ENCODE measurements at regions not wholly inside any gene's neighbourhood (a gene's known extent, or its start where the extent isn't known, plus 50 kb on each side); places are given as distances from the start of the nearest gene placed in this dataset.
"Not testable (repeated sequence)": the region's sequence is repeated elsewhere in the genome, so short reads cannot be mapped to it uniquely, and the experiment has no call there.

DNA sequence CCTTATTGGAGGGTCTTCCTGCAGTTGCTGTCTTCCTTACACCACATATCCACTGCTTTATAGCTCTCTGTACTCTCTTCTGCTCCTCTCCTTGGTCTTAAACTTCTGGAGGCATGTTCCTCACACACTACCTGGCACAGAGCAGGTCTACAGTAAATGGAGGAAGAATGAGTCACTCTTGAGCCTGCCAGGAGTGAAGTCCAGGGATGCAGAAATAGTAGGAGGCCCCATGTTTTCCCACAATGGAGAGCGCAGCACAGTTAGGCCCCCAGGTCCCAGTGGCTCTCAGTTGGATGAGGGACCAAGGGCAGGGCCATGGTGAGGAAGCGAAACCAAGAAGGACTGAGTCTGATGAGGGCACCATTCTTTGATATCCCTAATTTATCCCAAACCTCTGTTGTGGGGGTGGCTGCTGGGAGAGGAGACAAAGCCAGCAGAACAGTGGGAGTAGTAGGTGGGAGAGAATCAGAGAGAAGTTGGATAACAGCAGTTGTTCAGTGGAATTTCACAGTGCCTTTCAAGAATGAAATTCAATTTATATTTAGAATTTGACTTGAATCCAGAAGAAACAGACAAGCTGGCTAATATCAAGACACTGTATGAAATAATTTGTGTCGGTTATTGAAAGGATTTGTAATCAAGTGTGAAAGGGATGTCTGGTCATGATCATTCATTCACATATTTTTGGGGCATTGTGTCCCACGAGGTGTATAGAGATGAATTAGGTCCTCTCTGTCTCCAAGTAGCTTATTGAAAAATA lies 187.8 kb downstream of the HIPK3 start:
- H3K36me3 Mint-ChIP-seq (ENCODE audit: low read depth) = no peaks in the 10 kb centered on the region
- H3K9me3 Mint-ChIP-seq = no peaks in the 10 kb centered on the region
- no peaks in the 10 kb centered on the region for H3K4me1 Mint-ChIP-seq (ENCODE audit: low read depth)
- intact Hi-C loops (cut with micrococcal nuclease) = no loop called here
- H3K27me3 Mint-ChIP-seq = peaks cover 7% of the 10 kb centered on the region
- H3K27ac Mint-ChIP-seq = no peak overlapping the region
- H3K4me3 Mint-ChIP-seq = no peak overlapping the region

DNA sequence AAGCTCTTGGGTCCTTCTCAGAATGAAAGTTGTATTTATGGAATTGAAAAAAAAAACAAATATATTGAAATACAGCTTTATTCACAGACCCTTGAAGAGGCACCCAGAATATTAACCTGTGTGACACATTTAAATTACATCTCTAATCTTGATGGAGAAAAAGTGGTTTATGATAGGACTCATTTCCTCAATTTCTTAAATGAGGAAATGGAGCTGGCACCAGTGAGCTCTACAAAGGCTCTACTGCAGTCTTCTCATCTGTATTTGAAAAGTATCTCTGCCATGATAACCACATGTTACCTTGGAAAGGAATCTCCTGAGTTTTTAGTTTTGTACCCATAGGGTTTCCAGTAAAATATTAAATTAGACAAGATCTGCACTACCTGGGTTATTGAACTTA lies 186.5 kb downstream of the HIPK3 start:
- H3K4me3 Mint-ChIP-seq = no peak overlapping the region
- H3K9me3 Mint-ChIP-seq = no peaks in the 10 kb centered on the region
- no peaks in the 10 kb centered on the region for H3K4me1 Mint-ChIP-seq (ENCODE audit: low read depth)
- peaks cover 4% of the 10 kb centered on the region for H3K27me3 Mint-ChIP-seq
- no peaks in the 10 kb centered on the region for H3K36me3 Mint-ChIP-seq (ENCODE audit: low read depth)
- no peak overlapping the region for H3K27ac Mint-ChIP-seq
- intact Hi-C loops (cut with micrococcal nuclease) = no loop called here

DNA sequence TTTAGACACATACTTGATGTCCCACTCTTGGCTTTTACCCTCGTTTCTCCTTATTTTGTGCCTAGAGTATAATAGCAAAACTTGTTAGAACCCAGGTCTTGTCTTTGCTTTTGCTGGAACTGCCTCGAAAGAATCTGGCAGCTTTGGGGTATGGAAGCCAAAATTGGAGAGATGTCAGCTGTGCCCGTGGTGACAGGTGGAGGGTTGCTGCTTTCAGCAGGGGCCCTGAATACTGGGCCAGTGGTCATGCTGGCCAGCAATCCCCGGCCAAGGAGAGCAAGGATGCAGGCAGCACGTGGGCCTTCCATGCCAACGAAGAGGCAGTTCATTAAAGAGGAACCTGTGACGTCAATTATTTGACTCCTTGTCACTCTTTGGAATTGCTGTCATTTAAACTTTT lies 181.1 kb downstream of the HIPK3 start:
- H3K9me3 Mint-ChIP-seq = peaks cover 14% of the 10 kb centered on the region
- no peak overlapping the region for H3K4me3 Mint-ChIP-seq
- H3K27ac Mint-ChIP-seq = no peak overlapping the region
- H3K36me3 Mint-ChIP-seq (ENCODE audit: low read depth) = no peaks in the 10 kb centered on the region
- H3K27me3 Mint-ChIP-seq = peaks cover 3% of the 10 kb centered on the region
- no peaks in the 10 kb centered on the region for H3K4me1 Mint-ChIP-seq (ENCODE audit: low read depth)
- intact Hi-C loops (cut with micrococcal nuclease) = no loop called here

- H3K4me1 Mint-ChIP-seq (ENCODE audit: low read depth) = no peaks in the 10 kb centered on the region
- intact Hi-C loops (cut with micrococcal nuclease) = no loop called here
- peaks cover 14% of the 10 kb centered on the region for H3K9me3 Mint-ChIP-seq
- no peak overlapping the region for H3K27ac Mint-ChIP-seq
- H3K4me3 Mint-ChIP-seq = no peak overlapping the region
- peaks cover 3% of the 10 kb centered on the region for H3K27me3 Mint-ChIP-seq
- no peaks in the 10 kb centered on the region for H3K36me3 Mint-ChIP-seq (ENCODE audit: low read depth)
Measured at GRCh38 chr11:33437529-33437928, 180.3 kb downstream of the HIPK3 start.

DNA sequence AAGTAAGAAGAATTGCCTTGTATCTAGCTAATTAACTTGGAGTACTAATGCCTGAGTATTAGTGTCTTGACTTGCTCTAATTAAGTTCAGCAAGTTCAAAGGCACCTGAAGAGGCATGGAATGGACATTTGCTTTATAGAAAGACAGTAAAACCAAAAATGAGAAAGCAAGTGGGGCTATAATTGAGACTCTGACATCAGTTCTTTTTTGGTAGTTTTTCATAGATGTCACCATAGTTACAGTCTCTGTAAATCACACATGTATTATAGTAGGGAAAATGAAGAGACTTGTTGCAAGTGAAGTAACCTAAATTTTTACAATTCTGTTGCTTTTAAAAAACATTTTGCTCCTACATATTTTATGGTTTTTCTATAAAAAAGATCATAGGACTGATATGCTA lies 178.0 kb downstream of the HIPK3 start:
- intact Hi-C loops (cut with micrococcal nuclease) = no loop called here
- H3K4me1 Mint-ChIP-seq (ENCODE audit: low read depth) = no peaks in the 10 kb centered on the region
- no peak overlapping the region for H3K4me3 Mint-ChIP-seq
- peaks cover 14% of the 10 kb centered on the region for H3K9me3 Mint-ChIP-seq
- no peak overlapping the region for H3K27ac Mint-ChIP-seq
- H3K36me3 Mint-ChIP-seq (ENCODE audit: low read depth) = no peaks in the 10 kb centered on the region
- H3K27me3 Mint-ChIP-seq = peaks cover 6% of the 10 kb centered on the region

GRCh38 chr11:33434294-33434693 lies 177.1 kb downstream of the HIPK3 start:
- Mint-ChIP-seq H3K36me3 (ENCODE audit: low read depth) (no peaks in the 10 kb centered on the region), H3K27ac (no peak overlapping the region), H3K4me1 (ENCODE audit: low read depth) (no peaks in the 10 kb centered on the region), H3K9me3 (peaks cover 14% of the 10 kb centered on the region), H3K27me3 (peaks cover 11% of the 10 kb centered on the region), H3K4me3 (no peak overlapping the region)
- intact Hi-C loops (cut with micrococcal nuclease) = no loop called here

GRCh38 chr11:33428435-33428834 lies 171.3 kb downstream of the HIPK3 start:
- H3K4me1 Mint-ChIP-seq (ENCODE audit: low read depth); intact Hi-C loops (cut with micrococcal nuclease); H3K4me3 Mint-ChIP-seq; H3K9me3 Mint-ChIP-seq; H3K36me3 Mint-ChIP-seq (ENCODE audit: low read depth); H3K27ac Mint-ChIP-seq: not testable (repeated sequence)
- peaks cover 26% of the 10 kb centered on the region for H3K27me3 Mint-ChIP-seq

DNA sequence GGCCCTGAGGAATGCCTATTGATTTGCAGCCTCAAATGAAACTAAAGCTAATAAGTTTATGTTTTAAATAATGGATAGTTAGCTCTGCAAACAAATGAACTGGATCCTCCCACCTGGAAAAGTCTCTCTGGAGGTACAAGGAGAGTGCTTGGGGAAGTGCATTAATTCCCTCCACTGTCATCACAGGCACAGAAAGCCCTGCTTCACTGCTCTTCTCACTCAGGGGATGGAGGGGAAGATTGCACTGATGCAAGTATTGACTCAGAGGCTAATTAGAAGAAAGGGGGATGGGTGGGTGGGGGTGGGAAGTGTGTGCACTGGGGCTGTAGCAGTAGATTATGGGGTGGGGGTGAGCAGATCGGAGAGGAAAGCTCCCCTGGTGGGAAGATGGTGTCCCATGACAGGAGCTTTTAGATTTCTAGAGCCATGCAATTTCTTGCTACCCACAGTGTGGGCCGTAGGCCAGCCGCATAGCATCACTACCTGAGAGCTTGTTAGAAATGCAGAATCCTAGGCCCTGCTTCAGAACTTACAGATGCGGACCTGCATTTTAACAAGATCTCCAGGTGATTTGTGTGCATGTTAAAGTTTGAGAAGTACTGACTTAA lies 163.9 kb downstream of the HIPK3 start:
- Mint-ChIP-seq H3K4me3 (no peak overlapping the region), H3K27me3 (peaks cover 31% of the 10 kb centered on the region)

DNA sequence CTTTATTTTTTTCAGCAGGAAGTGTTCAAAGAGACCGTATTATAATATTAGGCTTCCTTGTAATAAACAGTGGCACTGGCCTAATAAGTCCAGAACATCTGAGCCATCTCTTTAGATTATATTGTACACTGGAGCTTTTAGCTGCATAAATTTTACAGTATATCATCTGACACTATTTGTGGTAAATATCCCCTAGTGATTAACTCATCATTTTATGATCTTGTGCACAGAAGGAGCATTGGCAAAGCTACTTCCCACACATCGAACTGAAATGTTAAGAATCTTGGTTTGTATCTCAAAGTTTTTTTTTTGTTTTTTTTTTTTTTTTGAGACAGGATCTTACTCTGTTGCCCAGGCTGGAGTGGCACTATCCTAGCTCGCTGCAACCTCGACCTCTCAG lies 162.7 kb downstream of the HIPK3 start:
- Mint-ChIP-seq H3K36me3 (ENCODE audit: low read depth) (no peaks in the 10 kb centered on the region), H3K9me3 (no peaks in the 10 kb centered on the region), H3K27me3 (peaks cover 28% of the 10 kb centered on the region), H3K4me3 (no peak overlapping the region), H3K4me1 (ENCODE audit: low read depth) (no peaks in the 10 kb centered on the region), H3K27ac (no peak overlapping the region)
- intact Hi-C loops (cut with micrococcal nuclease) = no loop called here

More for the DNA sequence above, 163.9 kb downstream of the HIPK3 start:
- no peaks in the 10 kb centered on the region for H3K9me3 Mint-ChIP-seq
- no peaks in the 10 kb centered on the region for H3K36me3 Mint-ChIP-seq (ENCODE audit: low read depth)
- intact Hi-C loops (cut with micrococcal nuclease) = no loop called here
- H3K4me1 Mint-ChIP-seq (ENCODE audit: low read depth) = no peaks in the 10 kb centered on the region
- H3K27ac Mint-ChIP-seq = no peak overlapping the region

DNA sequence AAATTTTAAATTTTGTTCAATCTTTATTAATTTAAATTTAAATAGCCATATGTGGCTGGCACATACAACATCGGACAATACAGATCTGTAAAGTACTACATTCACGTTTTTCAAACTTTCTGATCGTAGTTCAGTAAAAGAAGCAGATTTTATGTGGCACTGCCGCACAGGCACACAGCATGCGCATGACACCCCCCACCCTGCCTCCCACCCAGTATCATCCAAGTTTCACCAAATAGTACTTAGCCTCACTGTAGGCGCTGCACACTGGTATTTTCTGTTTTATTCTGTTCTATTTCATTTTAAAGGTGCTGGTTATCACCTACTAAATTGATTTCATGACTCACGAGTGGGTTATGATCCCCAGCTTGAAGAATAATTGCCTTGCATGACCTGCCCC lies 159.9 kb downstream of the HIPK3 start:
- Mint-ChIP-seq H3K36me3 (ENCODE audit: low read depth) (no peaks in the 10 kb centered on the region), H3K27ac (no peak overlapping the region)
- intact Hi-C loops (cut with micrococcal nuclease) = no loop called here

DNA sequence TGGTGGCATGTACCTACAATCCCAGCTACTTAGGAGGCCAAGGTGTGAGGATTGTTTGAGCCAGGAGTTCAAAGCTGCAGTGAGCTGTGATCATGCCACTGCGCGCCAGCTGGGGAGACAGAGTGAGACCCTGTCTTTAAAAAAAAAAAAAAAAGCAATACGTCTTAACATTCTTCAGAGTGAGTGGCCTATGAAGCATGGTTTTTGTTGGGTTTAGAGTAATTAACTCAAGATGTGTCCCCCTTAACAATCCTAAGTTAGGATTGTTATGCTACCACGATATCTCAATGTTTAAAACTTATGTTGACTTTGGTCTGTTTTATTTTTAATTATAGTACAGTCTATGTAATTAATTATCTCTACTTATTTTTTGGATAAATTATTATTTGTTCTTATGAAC lies 156.1 kb downstream of the HIPK3 start:
- H3K27ac Mint-ChIP-seq = no peak overlapping the region
- peaks cover 22% of the 10 kb centered on the region for H3K27me3 Mint-ChIP-seq
- H3K36me3 Mint-ChIP-seq (ENCODE audit: low read depth) = no peaks in the 10 kb centered on the region
- no peaks in the 10 kb centered on the region for H3K9me3 Mint-ChIP-seq
- H3K4me1 Mint-ChIP-seq (ENCODE audit: low read depth) = no peaks in the 10 kb centered on the region
- H3K4me3 Mint-ChIP-seq = no peak overlapping the region
- intact Hi-C loops (cut with micrococcal nuclease) = no loop called here

More for the DNA sequence above, 159.9 kb downstream of the HIPK3 start:
- peaks cover 14% of the 10 kb centered on the region for H3K27me3 Mint-ChIP-seq
- no peaks in the 10 kb centered on the region for H3K4me1 Mint-ChIP-seq (ENCODE audit: low read depth)
- no peaks in the 10 kb centered on the region for H3K9me3 Mint-ChIP-seq
- H3K4me3 Mint-ChIP-seq = no peak overlapping the region

DNA sequence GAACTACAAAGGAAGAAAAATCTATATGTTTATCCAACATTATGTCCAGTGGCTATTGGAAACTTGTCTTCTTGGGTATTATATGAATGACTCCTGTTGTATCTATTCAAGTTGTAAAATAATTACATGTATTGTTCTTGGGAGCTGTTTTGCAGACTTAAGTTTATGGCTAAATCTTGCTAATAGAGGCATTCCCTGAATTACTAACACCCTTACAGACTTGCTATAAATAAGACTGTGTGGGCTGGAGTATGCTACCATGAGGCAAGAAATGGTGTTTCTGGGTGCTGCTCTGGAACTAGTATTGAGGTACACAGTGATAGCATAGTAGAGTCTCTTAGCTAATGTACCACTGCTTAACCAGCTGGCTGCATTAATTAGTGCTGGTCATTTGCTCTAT lies 155.1 kb downstream of the HIPK3 start:
- H3K36me3 Mint-ChIP-seq (ENCODE audit: low read depth) = no peaks in the 10 kb centered on the region
- H3K27ac Mint-ChIP-seq = no peak overlapping the region
- intact Hi-C loops (cut with micrococcal nuclease) = no loop called here
- peaks cover 18% of the 10 kb centered on the region for H3K27me3 Mint-ChIP-seq
- H3K9me3 Mint-ChIP-seq = no peaks in the 10 kb centered on the region
- H3K4me1 Mint-ChIP-seq (ENCODE audit: low read depth) = no peaks in the 10 kb centered on the region
- H3K4me3 Mint-ChIP-seq = no peak overlapping the region

DNA sequence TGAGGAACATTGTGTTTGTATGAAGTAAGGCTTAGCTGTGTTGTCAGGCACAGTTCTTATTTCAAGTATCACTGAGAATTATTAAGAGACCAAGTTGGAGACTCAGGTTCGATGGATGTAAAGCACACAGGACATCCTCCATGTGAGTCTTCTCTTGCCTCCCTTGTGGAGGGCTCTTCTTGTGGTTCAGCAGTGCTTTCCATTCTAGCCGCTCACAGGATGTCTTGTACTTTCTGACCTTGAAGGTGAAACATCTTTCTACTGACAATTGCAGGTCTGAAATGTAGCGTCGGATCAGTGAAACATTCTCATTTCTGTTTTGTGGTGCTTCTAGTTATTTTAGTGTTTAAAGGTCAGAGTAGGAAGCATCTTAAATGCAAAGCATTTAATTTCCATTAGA lies 154.6 kb downstream of the HIPK3 start:
- Mint-ChIP-seq H3K9me3 (no peaks in the 10 kb centered on the region), H3K36me3 (ENCODE audit: low read depth) (no peaks in the 10 kb centered on the region), H3K27me3 (peaks cover 18% of the 10 kb centered on the region), H3K4me1 (ENCODE audit: low read depth) (no peaks in the 10 kb centered on the region), H3K4me3 (no peak overlapping the region), H3K27ac (no peak overlapping the region)
- intact Hi-C loops (cut with micrococcal nuclease) = no loop called here

DNA sequence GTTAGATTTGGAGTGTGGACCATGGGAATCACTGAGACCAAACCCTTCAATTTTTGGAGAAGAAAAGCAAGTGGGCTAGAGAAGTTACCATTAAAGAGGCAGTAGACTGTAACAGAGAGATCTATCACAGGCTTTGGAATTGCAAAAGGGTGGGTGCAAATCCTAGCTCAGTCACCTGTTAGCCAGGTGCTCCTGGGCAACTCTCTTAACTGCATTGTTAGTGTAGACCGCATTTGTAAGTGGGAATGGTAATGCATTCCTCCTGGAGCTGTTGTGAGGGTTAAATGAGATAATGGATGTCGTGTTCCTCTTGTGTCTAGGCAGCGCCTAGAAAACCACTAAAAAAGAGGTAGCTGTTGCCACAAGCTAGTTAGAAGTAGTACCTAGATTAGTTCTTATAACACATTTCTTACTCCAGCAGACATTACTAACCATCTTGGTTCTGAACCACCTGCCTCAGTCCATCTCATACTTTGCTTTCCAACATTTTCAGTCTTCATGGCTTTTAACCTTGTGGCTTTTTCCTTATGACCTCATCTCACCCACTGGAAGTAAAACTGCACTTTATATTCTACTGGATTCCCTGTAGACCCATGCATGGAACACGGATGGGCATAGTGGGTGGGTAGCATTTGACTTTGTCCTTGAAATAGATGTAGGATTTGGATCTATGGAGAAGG lies 153.0 kb downstream of the HIPK3 start:
- H3K4me3 Mint-ChIP-seq = no peak overlapping the region
- no peak overlapping the region for H3K27ac Mint-ChIP-seq
- H3K27me3 Mint-ChIP-seq = peaks cover 20% of the 10 kb centered on the region
- H3K4me1 Mint-ChIP-seq (ENCODE audit: low read depth) = no peaks in the 10 kb centered on the region
- H3K36me3 Mint-ChIP-seq (ENCODE audit: low read depth) = no peaks in the 10 kb centered on the region
- H3K9me3 Mint-ChIP-seq = no peaks in the 10 kb centered on the region
- intact Hi-C loops (cut with micrococcal nuclease) = no loop called here

Measured in dendritic cell treated with granulocyte-macrophage colony-stimulating factor and Interleukin-4, amounts not matched to agents 40 ng/mL and 50 ng/mL, for 4 days (primary cell).